Mucosa of descending colon (tissue), 3 donors: ENCODE measurements at regions not wholly inside any gene's neighbourhood (a gene's known extent, or its start where the extent isn't known, plus 50 kb on each side); places are given as distances from the start of the nearest gene placed in this dataset.
A peak's percentile ranks its signal among the peaks of the same experiment; 100 is the strongest.

ENCODE experiments used
- ATAC-seq: fragments of 200-7000 bp; cut with Tn5 transposase; one replicate; pipeline ENCODE4 v1.9.1; 2020; ENCODE audit warnings: mild to moderate bottlenecking, moderate library complexity
- DNase-seq, 3 donors: peaks; one replicate each; pipeline ENCODE4 v3.0.0-alpha.2; 2020
- H3K36me3 ChIP-seq: fragments of 200-600 bp; one replicate; pipeline ENCODE4 v1.8.0; 2021; ENCODE audit warnings: low read depth, mild to moderate bottlenecking
- H3K4me1 ChIP-seq: fragments of 200-600 bp; one replicate; pipeline ENCODE4 v1.8.0; 2021; ENCODE audit warnings: low read depth, mild to moderate bottlenecking
- H3K4me3 ChIP-seq: fragments of 200-600 bp; one replicate; pipeline ENCODE4 v1.8.0; 2021; ENCODE audit warnings: mild to moderate bottlenecking
- H3K9me3 ChIP-seq: fragments of 200-600 bp; one replicate; pipeline ENCODE4 v1.8.0; 2021; ENCODE audit warnings: mild to moderate bottlenecking
- CTCF ChIP-seq: fragments of 200-600 bp; IDR thresholded peaks from one replicate; pipeline ENCODE4 v1.8.0; 2022; ENCODE audit warnings: antibody characterized with exemption, mild to moderate bottlenecking
- intact Hi-C, 2 donors: fragments of 100-400 bp; cut with DNase I in 1 of 2; cut with micrococcal nuclease in 1 of 2; formaldehyde crosslinking; loops; one replicate each; pipeline versions ENCODE4 v1.11.0 to v1.11.1; 2022; cut with DNase I, micrococcal nuclease
- donor health status: DM: no; HTN: no; CAD: no; lungs with moderate emphysema.
- donor health status: DM: no; HTN: no; CAD: no.
- donor health status: DM: no; HTN: yes; CAD: no.

- ATAC-seq (no peak), DNase-seq (no peak)
- Histone ChIP-seq H3K36me3 (no peaks in the 10 kb centered on the region), H3K4me3 (no peak overlapping the region), H3K4me1 (no peaks in the 10 kb centered on the region), H3K9me3 (no peaks in the 10 kb centered on the region)
- no peak for TF ChIP-seq CTCF
- intact Hi-C loops = no loop called here
Measured at GRCh38 chr13:106714271-106714982, 146.5 kb upstream of the ARGLU1 start.

- TF ChIP-seq CTCF = no peak
- ATAC-seq = no peak
- no peak for DNase-seq
- H3K4me3 ChIP-seq = no peak overlapping the region
- no peaks in the 10 kb centered on the region for H3K4me1 ChIP-seq
- intact Hi-C loops = no loop called here
- H3K36me3 ChIP-seq = no peaks in the 10 kb centered on the region
- no peaks in the 10 kb centered on the region for H3K9me3 ChIP-seq
Measured at GRCh38 chr13:106712381-106712780, 144.4 kb upstream of the ARGLU1 start.

DNA sequence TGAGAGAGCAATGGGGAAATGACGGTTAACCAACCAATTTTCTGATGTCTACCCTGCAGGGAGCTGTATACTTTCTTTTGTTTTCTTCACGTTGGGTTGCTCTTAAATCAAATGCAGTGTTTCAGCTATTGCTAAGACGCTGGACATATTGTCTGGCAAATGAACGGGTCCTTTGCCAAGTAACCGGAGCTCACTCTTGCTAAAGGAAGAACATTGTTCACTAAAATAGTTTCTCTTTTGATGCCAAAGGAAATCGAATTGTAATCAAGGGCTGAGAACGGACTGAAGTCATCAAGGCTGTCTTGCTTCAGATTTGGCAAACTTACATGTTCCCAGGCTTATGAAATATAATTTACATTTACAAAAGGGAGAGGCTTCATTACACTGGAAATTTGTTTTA, 142.3 kb upstream of the ARGLU1 start:
- H3K9me3 ChIP-seq = no peaks in the 10 kb centered on the region
- intact Hi-C loops = no loop called here
- no peaks in the 10 kb centered on the region for H3K36me3 ChIP-seq

GRCh38 chr13:106709522-106709921, 141.6 kb upstream of the ARGLU1 start:
- DNase-seq (no peak), ATAC-seq (peak; percentile 18)
- no peak for TF ChIP-seq CTCF
- H3K4me1 ChIP-seq = no peaks in the 10 kb centered on the region
- no peak overlapping the region for H3K4me3 ChIP-seq
- intact Hi-C loops = no loop called here
- H3K36me3 ChIP-seq = no peaks in the 10 kb centered on the region
- H3K9me3 ChIP-seq = no peaks in the 10 kb centered on the region

More for the DNA sequence above, 142.3 kb upstream of the ARGLU1 start:
- ATAC-seq = no peak
- TF ChIP-seq CTCF = no peak
- Histone ChIP-seq H3K4me3 (no peak overlapping the region), H3K4me1 (no peaks in the 10 kb centered on the region)
- DNase-seq = no peak

GRCh38 chr13:106702505-106702904, 134.6 kb upstream of the ARGLU1 start:
- no peak for DNase-seq
- Histone ChIP-seq H3K36me3 (no peaks in the 10 kb centered on the region), H3K4me1 (no peaks in the 10 kb centered on the region), H3K9me3 (no peaks in the 10 kb centered on the region), H3K4me3 (no peak overlapping the region)
- TF ChIP-seq CTCF = no peak
- ATAC-seq = no peak
- intact Hi-C loops = no loop called here
